ENCODE measurements at regions not wholly inside any gene's neighbourhood (a gene's known extent, or its start where the extent isn't known, plus 50 kb on each side); places are given as distances from the start of the nearest gene placed in this dataset.

DNA sequence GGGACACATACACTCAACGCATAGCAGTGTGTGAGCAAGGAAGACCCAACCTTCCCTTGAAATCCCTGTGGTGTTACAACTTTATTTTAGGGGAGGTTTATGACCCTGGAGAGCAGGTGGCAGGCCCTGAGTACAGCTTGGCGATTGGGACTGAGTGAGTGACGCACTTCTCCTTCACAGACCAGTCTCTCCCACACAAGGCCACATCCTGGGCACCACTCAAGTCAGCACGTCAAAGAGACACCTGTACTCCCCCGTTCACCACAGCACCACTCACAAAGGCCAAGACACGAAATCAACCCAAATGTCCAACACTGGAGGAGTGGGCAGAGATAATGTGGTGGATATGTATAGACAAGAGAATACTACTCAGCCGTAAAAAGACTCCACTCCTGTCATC lies 57.0 kb upstream of the FRMD1 start:
- TF ChIP-seq, protein P1, sequence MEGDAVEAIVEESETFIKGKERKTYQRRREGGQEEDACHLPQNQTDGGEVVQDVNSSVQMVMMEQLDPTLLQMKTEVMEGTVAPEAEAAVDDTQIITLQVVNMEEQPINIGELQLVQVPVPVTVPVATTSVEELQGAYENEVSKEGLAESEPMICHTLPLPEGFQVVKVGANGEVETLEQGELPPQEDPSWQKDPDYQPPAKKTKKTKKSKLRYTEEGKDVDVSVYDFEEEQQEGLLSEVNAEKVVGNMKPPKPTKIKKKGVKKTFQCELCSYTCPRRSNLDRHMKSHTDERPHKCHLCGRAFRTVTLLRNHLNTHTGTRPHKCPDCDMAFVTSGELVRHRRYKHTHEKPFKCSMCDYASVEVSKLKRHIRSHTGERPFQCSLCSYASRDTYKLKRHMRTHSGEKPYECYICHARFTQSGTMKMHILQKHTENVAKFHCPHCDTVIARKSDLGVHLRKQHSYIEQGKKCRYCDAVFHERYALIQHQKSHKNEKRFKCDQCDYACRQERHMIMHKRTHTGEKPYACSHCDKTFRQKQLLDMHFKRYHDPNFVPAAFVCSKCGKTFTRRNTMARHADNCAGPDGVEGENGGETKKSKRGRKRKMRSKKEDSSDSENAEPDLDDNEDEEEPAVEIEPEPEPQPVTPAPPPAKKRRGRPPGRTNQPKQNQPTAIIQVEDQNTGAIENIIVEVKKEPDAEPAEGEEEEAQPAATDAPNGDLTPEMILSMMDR (IDR thresholded peaks at IDR 0.05) = no peak
- no peak overlapping the region for H3K27ac ChIP-seq
- no peak overlapping the region for H3K4me3 ChIP-seq
- no peak for ATAC-seq (ENCODE audit: low FRiP score in 2 of 2)
- peaks cover 0 to 13% (median 6%) of the 10 kb centered on the region in 4 donors for H3K4me1 ChIP-seq
- DNase-seq = peak in 1 of 2 donors; percentile 5
- H3K36me3 ChIP-seq = no peaks in the 10 kb centered on the region
- no peaks in the 10 kb centered on the region for H3K9me3 ChIP-seq
- no peaks in the 10 kb centered on the region for H3K27me3 ChIP-seq
- 90 to 98% methylated on average over 7 of the region's 7 CpGs for WGBS, 2 donors

DNA sequence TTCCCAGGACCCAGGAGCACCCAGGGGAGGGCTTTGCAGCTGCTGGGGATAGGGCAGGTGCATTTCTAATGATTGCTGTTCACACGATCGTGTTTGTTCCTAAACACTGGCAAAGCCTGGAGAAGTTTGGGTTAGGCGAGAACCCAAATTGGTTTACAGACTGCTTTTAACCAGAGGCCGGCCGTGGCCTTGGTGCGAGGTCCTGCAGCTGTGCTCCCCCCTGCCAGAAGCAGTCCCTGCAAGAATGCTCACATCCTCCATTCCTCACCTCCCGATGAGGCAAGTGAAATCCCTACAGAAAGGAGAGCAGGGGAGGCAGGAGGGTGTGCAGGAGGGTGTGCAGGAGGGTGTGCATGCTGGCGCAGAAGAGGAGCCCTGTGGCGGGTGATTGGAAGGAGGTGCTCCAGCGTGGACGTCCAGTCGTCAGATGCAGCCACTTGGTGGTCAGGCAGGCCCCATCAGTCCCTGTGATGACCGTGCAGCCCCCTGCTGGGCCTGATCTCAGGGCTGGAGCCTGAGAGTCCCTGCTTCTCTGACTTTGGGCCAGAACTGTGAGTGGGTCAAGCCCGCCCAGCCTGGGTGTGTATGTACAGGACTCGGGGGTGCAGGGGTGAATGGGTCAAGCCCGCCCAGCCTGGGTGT lies 55.7 kb upstream of the FRMD1 start:
- TF ChIP-seq POLR2A (IDR thresholded peaks at IDR 0.05) = no peak
- no peak for TF ChIP-seq POLR2AphosphoS5 (IDR thresholded peaks at IDR 0.05)
- no peak for TF ChIP-seq EP300 (IDR thresholded peaks at IDR 0.05)
- TF ChIP-seq, protein P1 (IDR thresholded peaks at IDR 0.05) = no peak
- no peaks in the 10 kb centered on the region for H3K36me3 ChIP-seq
- ATAC-seq (ENCODE audit: low FRiP score in 2 of 2) = no peak
- H3K27me3 ChIP-seq = no peaks in the 10 kb centered on the region
- WGBS, 2 donors = 91% methylated on average over 12 to 15 of the region's 16 CpGs
- H3K27ac ChIP-seq = no peak overlapping the region
- no peaks in the 10 kb centered on the region for H3K9me3 ChIP-seq
- peak in 1 of 2 donors; percentile 49 for DNase-seq
- no peak overlapping the region for H3K4me3 ChIP-seq
- H3K4me1 ChIP-seq = peaks cover 0 to 13% (median 6%) of the 10 kb centered on the region in 4 donors

DNA sequence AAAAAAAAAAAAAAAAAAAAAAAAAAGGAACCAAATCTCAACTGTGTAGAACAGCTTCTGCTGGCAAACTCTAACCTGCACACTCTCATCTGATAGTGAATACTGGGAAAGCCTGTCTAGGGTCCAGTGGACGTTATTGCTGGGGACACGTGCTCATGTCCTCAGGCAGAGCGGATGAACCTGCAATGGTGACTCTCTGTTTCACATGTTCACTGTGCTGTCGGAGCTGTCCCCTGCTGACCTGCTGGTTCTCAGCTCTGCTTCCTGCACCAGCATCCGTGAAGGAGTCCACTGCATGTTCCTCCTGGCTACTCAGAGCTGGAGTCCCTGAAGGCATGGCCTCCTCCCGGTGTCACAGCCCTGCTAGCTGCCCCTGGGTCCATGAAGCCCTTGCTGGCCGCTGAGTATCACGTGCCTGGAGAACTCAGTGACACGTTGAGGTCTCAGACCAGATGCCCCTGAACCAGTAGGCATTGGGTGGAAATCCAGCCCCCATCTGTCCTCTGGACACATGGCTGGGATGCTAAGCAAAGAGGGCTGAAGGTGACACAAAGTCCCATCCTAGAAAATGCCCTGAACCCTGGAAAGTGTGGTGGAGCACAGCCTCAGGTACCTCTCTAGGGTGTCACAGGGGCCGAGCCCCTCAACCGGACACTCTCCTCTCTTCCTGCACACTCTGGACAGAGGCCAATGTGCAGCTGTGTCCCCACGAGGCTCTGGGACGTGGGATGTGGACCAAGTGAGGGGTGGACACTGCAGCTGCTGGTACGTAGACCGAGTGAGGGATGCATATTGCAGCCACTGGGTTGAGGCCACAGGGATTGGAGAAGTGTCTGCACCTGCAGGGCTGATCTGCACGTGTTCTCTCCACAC lies 54.9 kb upstream of the FRMD1 start:
- TF ChIP-seq POLR2A (IDR thresholded peaks at IDR 0.05) (no peak), EP300 (IDR thresholded peaks at IDR 0.05) (no peak), POLR2AphosphoS5 (IDR thresholded peaks at IDR 0.05) (no peak)
- TF ChIP-seq, protein P1 (IDR thresholded peaks at IDR 0.05) = no peak
- Histone ChIP-seq H3K9me3 (no peaks in the 10 kb centered on the region), H3K27ac (no peak overlapping the region), H3K4me3 (peak overlapping the region in 1 of 4 donors; percentile 34), H3K36me3 (no peaks in the 10 kb centered on the region), H3K4me1 (peaks cover 0 to 13% (median 6%) of the 10 kb centered on the region in 4 donors), H3K27me3 (no peaks in the 10 kb centered on the region)
- DNase-seq (no peak), ATAC-seq (ENCODE audit: low FRiP score in 2 of 2) (no peak)
- 84 to 86% methylated on average over 8 to 16 of the region's 16 CpGs for WGBS, 2 donors

DNA sequence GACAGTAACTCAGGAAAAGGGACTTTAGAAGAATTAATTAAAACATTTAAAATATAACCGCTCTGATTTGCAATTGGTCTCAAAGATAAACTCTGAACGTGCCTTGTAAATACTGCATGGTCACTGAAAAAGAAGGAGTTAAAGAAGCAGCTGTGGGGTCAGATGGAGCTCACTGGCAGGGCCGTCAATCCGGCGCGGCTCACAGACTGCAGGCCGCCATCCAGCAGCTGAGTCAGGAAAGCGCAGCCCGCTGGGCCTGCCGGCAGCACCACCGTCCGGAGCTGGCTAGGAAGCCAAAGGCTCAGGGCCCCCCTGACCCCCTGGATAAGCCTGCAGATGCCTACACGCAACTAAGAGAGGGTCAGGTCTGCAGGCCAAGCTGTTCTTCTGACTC lies 54.2 kb upstream of the FRMD1 start:
- H3K27me3 ChIP-seq = no peaks in the 10 kb centered on the region
- TF ChIP-seq, protein P1 (IDR thresholded peaks at IDR 0.05) = peak in 1 of 6 experiments; percentile 3
- TF ChIP-seq POLR2A (IDR thresholded peaks at IDR 0.05) = no peak
- TF ChIP-seq EP300 (IDR thresholded peaks at IDR 0.05) = no peak
- ATAC-seq (ENCODE audit: low FRiP score in 2 of 2) (peak in 1 of 2 donors; percentile 75), DNase-seq (peak in 1 of 2 donors; percentile 84)
- H3K36me3 ChIP-seq = no peaks in the 10 kb centered on the region
- H3K4me3 ChIP-seq = peak overlapping the region in 2 of 4 donors; percentile 27 to 34
- WGBS, 2 donors = 28 to 31% methylated on average over 11 to 13 of the region's 13 CpGs
- no peaks in the 10 kb centered on the region for H3K9me3 ChIP-seq
- peaks cover 0 to 13% (median 6%) of the 10 kb centered on the region in 4 donors for H3K4me1 ChIP-seq
- H3K27ac ChIP-seq = no peak overlapping the region
